Fibroblast of lung (primary cell): ENCODE measurements at regions not wholly inside any gene's neighbourhood (a gene's known extent, or its start where the extent isn't known, plus 50 kb on each side); places are given as distances from the start of the nearest gene placed in this dataset.

Experiments
- EZH2 ChIP-seq: IDR thresholded peaks from 2 replicates; pipeline ENCODE4 v1.5.1; 2012; ENCODE audit warnings: low read length, control low read depth, mild to moderate bottlenecking; ENCODE audit errors: missing control alignments
- TF ChIP-seq, protein P1 (sequence below), 2 donors: IDR thresholded peaks in 1 of 2; conservative IDR thresholded peaks in 1 of 2; 1 replicate in 1 of 2; 2 replicates in 1 of 2; pipeline ENCODE4 v1.5.1; 2011 to 2012; ENCODE audit warnings: low read length in 2 of 2, control low read depth in 1 of 2, inconsistent platforms in 1 of 2, low read depth in 1 of 2, mild to moderate bottlenecking in 1 of 2

DNA sequence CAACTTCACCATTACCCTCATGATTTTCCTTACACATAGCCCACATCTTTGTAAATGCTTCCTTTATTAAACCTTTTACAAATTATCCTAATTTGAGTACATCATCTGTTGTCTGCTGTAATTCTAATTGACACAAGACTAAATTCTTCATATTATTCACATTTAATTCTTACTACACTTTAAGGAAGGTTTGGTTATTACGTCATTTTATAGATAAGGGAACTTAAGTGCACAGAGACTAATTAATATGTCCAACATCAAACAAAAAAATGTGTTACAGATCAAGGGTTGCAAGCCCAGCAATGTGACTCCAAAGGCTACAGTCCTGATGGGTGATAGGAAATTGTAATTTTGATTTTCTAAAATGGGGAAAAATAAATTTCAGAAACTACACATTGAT lies 289.1 kb upstream of the ZNF385D start:
- no peak for TF ChIP-seq EZH2
- TF ChIP-seq, protein P1, sequence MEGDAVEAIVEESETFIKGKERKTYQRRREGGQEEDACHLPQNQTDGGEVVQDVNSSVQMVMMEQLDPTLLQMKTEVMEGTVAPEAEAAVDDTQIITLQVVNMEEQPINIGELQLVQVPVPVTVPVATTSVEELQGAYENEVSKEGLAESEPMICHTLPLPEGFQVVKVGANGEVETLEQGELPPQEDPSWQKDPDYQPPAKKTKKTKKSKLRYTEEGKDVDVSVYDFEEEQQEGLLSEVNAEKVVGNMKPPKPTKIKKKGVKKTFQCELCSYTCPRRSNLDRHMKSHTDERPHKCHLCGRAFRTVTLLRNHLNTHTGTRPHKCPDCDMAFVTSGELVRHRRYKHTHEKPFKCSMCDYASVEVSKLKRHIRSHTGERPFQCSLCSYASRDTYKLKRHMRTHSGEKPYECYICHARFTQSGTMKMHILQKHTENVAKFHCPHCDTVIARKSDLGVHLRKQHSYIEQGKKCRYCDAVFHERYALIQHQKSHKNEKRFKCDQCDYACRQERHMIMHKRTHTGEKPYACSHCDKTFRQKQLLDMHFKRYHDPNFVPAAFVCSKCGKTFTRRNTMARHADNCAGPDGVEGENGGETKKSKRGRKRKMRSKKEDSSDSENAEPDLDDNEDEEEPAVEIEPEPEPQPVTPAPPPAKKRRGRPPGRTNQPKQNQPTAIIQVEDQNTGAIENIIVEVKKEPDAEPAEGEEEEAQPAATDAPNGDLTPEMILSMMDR (conservative IDR thresholded peaks at IDR 0.05 in 1 of 2, IDR thresholded peaks at IDR 0.05 in 1 of 2; ENCODE audit: low read depth in 1 of 2, low read length in 2 of 2): no peak
